Stomach (tissue), 8 donors: ENCODE measurements at regions not wholly inside any gene's neighbourhood (a gene's known extent, or its start where the extent isn't known, plus 50 kb on each side); places are given as distances from the start of the nearest gene placed in this dataset.

Experiments used
- DNase-seq, 2 donors: peaks; one replicate each; pipeline versions ENCODE4 v3.0.0 to v3.0.0-alpha.2; 2013 to 2019
- H3K27ac ChIP-seq, 5 donors: fragments of 200-600 bp in 4 of 5; sonication (generic) in 4 of 5; one replicate each; pipeline ENCODE4 v1.5.1; 2013 to 2019; ENCODE audit warnings: mild to moderate bottlenecking in 1 of 5, moderate library complexity in 1 of 5
- H3K27me3 ChIP-seq, 3 donors: fragments of 200-600 bp; sonication (generic); one replicate each; pipeline ENCODE4 v1.5.1; 2017 to 2019; ENCODE audit warnings: mixed run types in 1 of 3
- H3K36me3 ChIP-seq, 4 donors: fragments of 200-600 bp; sonication (generic); 1 replicate in 3 of 4; 2 replicates in 1 of 4; pipeline ENCODE4 v1.5.1; 2016 to 2019
- H3K4me1 ChIP-seq, 4 donors: fragments of 200-600 bp; sonication (generic); one replicate each; pipeline ENCODE4 v1.5.1; 2016 to 2019
- H3K4me3 ChIP-seq, 4 donors: fragments of 200-600 bp; sonication (generic) in 3 of 4; one replicate each; pipeline ENCODE4 v1.5.1; 2016 to 2019; ENCODE audit warnings: mild to moderate bottlenecking in 1 of 4
- H3K9me3 ChIP-seq, 4 donors: fragments of 200-600 bp; sonication (generic); one replicate each; pipeline ENCODE4 v1.5.1; 2016 to 2019
- EP300 ChIP-seq: sonication (generic); formaldehyde crosslinking; IDR thresholded peaks from one replicate; pipeline ENCODE4 v1.6.1; 2017; ENCODE audit warnings: antibody characterized with exemption
- POLR2A ChIP-seq, 4 donors: fragments of 450-650 bp; IDR thresholded peaks; one replicate each; pipeline ENCODE4 v1.6.1; 2016; ENCODE audit warnings: antibody characterized with exemption in 4 of 4, control low read depth in 2 of 4, mild to moderate bottlenecking in 1 of 4, moderate library complexity in 1 of 4
- POLR2AphosphoS5 ChIP-seq, 3 donors: sonication (generic); formaldehyde crosslinking; IDR thresholded peaks; one replicate each; pipeline ENCODE4 v1.6.1; 2016; ENCODE audit warnings: antibody characterized with exemption in 3 of 3
- WGBS, 5 donors: extraction: QIAGEN DNeasy Blood & Tissue Kit in 3 of 5; methylation state at CpG; one replicate each; pipeline versions ENCODE4 v1.1.5 to v1.1.7; 2013 to 2018; 5-methylcytosine and 5-hydroxymethylcytosine counted together
- intact Hi-C: fragments of 100-400 bp; cut with DNase I; formaldehyde crosslinking; loops from one replicate; pipeline ENCODE4 v1.15.1; 2023; ENCODE audit warnings: low total_unique reads
- TF ChIP-seq, protein P1 (sequence below), 7 experiments: fragments of 450-650 bp in 4 of 7; fragments of 200-600 bp in 3 of 7; sonication (generic) in 3 of 7; IDR thresholded peaks; one replicate each; pipeline ENCODE4 v1.5.1; 2016 to 2019; ENCODE audit warnings: antibody characterized with exemption in 7 of 7, control low read depth in 2 of 7, mild to moderate bottlenecking in 1 of 7
- donor health status: healthy with polysubstance abuse.
- donor health status: Bipolar disorder and iron deficiency.
- donor health status: healthy.

DNA sequence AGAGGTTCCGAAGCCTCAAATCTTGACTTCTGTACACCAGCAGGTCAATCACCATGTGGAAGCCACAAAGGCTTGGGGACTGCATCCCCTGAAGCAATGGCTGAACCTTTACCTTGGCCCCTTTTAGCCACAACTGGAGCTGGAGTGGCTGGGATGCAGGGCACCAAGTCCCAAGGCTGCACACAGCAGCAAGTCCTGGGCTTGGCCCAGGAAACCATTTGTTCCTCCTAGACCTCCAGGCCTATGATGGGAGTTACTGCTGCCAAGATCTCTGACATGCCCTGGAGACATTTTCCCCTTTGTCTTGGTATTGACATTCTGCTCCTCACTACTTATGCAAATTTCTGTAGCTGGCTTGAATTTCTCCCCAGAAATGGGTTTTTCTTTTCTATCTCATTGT, 285.9 kb downstream of the ASXL3 start:
- TF ChIP-seq, protein P1, sequence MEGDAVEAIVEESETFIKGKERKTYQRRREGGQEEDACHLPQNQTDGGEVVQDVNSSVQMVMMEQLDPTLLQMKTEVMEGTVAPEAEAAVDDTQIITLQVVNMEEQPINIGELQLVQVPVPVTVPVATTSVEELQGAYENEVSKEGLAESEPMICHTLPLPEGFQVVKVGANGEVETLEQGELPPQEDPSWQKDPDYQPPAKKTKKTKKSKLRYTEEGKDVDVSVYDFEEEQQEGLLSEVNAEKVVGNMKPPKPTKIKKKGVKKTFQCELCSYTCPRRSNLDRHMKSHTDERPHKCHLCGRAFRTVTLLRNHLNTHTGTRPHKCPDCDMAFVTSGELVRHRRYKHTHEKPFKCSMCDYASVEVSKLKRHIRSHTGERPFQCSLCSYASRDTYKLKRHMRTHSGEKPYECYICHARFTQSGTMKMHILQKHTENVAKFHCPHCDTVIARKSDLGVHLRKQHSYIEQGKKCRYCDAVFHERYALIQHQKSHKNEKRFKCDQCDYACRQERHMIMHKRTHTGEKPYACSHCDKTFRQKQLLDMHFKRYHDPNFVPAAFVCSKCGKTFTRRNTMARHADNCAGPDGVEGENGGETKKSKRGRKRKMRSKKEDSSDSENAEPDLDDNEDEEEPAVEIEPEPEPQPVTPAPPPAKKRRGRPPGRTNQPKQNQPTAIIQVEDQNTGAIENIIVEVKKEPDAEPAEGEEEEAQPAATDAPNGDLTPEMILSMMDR (IDR thresholded peaks at IDR 0.05): no peak
- TF ChIP-seq POLR2A (IDR thresholded peaks at IDR 0.05) (no peak), EP300 (no peak), POLR2AphosphoS5 (IDR thresholded peaks at IDR 0.05) (no peak)
- Histone ChIP-seq H3K27ac (no peak overlapping the region), H3K36me3 (no peaks in the 10 kb centered on the region), H3K4me1 (peaks cover 0 to 9% (median 0%) of the 10 kb centered on the region in 4 donors), H3K4me3 (no peak overlapping the region), H3K9me3 (peaks cover 8 to 15% (median 11%) of the 10 kb centered on the region in 4 donors), H3K27me3 (no peaks in the 10 kb centered on the region)
- 83 to 98% (median 95%) methylated on average over 1 of the region's 1 CpG for WGBS, 5 donors
- no peak for DNase-seq
- intact Hi-C loops: no loop called here

DNA sequence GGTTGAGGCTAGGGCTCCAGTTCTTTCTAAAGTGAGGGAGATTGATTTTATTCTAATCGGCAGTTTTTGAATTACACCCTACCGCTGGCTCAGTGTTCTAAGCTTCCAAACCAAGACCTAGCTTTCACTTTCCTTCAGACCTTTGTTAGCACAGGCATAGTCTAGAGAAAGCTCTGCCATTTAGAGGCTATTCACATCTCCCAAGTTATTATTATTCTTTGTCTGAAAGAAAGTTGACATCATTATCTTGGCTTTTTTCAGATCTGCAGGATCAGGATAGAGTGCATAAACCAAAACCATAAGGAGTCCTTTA, 276.8 kb downstream of the ASXL3 start:
- H3K4me3 ChIP-seq: no peak overlapping the region
- WGBS, 5 donors: 91 to 98% (median 97%) methylated on average over 2 of the region's 2 CpGs
- TF ChIP-seq POLR2AphosphoS5 (IDR thresholded peaks at IDR 0.05) (no peak), POLR2A (IDR thresholded peaks at IDR 0.05) (no peak), EP300 (no peak)
- TF ChIP-seq, protein P1 (IDR thresholded peaks at IDR 0.05): no peak

DNA sequence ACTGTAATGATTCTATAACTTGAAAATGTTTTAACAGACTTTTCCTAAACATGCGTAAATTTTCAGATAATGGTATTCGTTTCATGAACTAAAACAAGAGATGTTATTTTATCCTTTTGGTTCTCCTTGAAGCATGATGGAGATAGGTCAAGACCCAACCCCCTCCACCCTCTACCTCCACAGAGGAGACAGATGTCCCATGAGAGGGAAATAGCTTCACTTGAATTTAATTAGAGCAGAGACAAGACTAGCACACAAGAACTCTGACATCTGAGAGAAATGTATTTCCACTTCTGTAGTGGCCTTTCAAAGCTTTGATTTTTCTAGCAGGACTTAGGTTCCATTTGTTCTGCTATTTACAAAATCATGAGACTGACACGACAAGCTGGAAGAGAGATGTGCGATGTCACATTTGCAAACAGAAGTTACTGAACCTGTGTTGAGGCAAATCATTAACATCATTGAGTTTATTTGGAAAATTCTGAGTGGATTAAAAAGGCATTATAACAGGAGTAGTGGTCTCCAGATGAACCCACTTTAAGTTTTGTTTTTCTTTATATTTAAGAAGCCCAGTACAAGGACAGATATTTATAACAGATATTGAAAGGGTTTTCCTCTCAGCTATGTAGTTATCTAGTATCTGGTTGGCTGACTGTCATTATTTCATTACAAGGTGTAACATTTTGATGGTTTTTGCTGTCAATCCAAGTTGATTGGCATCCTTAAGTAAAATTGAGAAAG, 276.2 kb downstream of the ASXL3 start:
- Histone ChIP-seq H3K9me3 (no peaks in the 10 kb centered on the region), H3K36me3 (no peaks in the 10 kb centered on the region), H3K27me3 (no peaks in the 10 kb centered on the region), H3K4me1 (no peaks in the 10 kb centered on the region), H3K27ac (no peak overlapping the region), H3K4me3 (no peak overlapping the region)
- 71 to 79% (median 75%) methylated on average over 4 of the region's 4 CpGs for WGBS, 5 donors
- intact Hi-C loops: no loop called here
- TF ChIP-seq POLR2AphosphoS5 (IDR thresholded peaks at IDR 0.05): no peak
- TF ChIP-seq, protein P1 (IDR thresholded peaks at IDR 0.05): no peak
- no peak for TF ChIP-seq EP300
- no peak for TF ChIP-seq POLR2A (IDR thresholded peaks at IDR 0.05)
- no peak for DNase-seq

More for the DNA sequence above, 276.8 kb downstream of the ASXL3 start:
- H3K36me3 ChIP-seq: no peaks in the 10 kb centered on the region
- DNase-seq: no peak
- no peaks in the 10 kb centered on the region for H3K27me3 ChIP-seq
- H3K4me1 ChIP-seq: no peaks in the 10 kb centered on the region
- H3K27ac ChIP-seq: no peak overlapping the region
- no peaks in the 10 kb centered on the region for H3K9me3 ChIP-seq
- intact Hi-C loops: no loop called here

DNA sequence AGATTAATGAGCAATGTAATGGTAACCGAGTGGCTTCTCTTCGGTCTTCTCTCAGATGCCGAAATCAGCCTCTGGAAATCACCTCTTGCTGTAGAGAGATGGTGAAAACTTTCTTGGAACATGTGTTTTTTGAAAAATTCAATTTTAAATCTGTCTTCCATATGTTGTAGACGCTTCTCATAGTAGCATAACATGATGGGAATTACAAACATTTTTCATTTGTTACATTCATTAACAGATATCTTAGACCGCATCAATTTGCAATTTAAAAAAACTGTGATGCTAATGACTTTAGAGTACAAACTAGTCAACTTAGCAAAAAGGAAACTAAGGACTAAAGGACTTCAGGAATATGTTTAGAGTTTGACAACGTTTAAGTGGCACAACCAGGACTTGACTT, 275.2 kb downstream of the ASXL3 start:
- intact Hi-C loops: no loop called here
- H3K9me3 ChIP-seq: no peaks in the 10 kb centered on the region
- WGBS, 5 donors: 87 to 92% (median 90%) methylated on average over 6 of the region's 6 CpGs

More for the DNA sequence above, 275.2 kb downstream of the ASXL3 start:
- no peaks in the 10 kb centered on the region for H3K4me1 ChIP-seq
- no peaks in the 10 kb centered on the region for H3K36me3 ChIP-seq
- no peaks in the 10 kb centered on the region for H3K27me3 ChIP-seq
- no peak overlapping the region for H3K27ac ChIP-seq
- no peak overlapping the region for H3K4me3 ChIP-seq
- TF ChIP-seq POLR2A (IDR thresholded peaks at IDR 0.05): no peak
- TF ChIP-seq, protein P1 (IDR thresholded peaks at IDR 0.05): no peak
- no peak for TF ChIP-seq POLR2AphosphoS5 (IDR thresholded peaks at IDR 0.05)
- TF ChIP-seq EP300: no peak
- DNase-seq: no peak
